ENCODE measurements at regions not wholly inside any gene's neighbourhood (a gene's known extent, or its start where the extent isn't known, plus 50 kb on each side); places are given as distances from the start of the nearest gene placed in this dataset.
A peak's percentile ranks its signal among the peaks of the same experiment; 100 is the strongest.
"Not testable (repeated sequence)": the region's sequence is repeated elsewhere in the genome, so short reads cannot be mapped to it uniquely, and the experiment has no call there.

DNA sequence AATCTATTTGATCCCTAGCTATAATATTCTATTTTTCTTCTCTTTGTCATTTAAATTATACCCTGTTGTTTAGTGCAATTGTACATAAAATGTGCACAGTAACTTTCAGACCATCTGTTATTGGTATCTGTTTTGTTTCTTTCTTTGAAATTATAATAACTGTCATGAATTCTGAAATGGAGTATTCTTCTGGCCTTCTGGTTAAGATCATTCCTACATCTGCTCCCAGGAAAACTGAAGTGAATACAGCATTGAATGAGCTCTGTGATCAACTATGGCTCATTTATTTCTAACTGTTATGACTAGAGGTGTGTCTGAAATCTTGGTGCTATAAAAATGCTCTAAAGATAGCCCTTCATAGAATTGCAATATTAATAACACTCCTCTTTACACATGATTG is 788.4 kb upstream of the TMEFF2 start:
- no peaks in the 10 kb centered on the region for H3K36me3 ChIP-seq (ENCODE audit: control insufficient read depth, insufficient read depth, low read length, severe bottlenecking)
- H3K9ac ChIP-seq (ENCODE audit: low read length): no peak overlapping the region
- DNase-seq (ENCODE audit: low read depth): no peak

DNA sequence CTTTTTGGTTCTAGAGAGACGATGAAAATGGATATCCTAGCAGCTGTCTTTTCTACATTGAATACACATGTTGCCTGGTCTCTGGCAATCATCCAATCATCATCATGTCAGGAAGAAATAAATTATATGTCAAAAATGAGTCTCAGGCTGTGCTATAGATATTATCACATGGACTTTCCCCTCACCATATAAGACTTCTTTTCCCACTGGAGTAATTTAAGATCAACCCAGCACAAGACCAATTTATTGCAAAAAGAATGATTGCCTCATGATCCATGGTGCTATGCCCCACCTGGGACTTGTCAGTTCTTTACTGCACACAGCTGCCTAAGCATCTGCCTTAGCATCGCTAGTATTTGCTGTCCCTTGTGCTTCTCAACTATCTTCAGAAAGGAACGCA is 783.7 kb upstream of the TMEFF2 start:
- H3K4me1 ChIP-seq (ENCODE audit: control insufficient read depth, insufficient read depth, low read length): no peaks in the 10 kb centered on the region
- no peaks in the 10 kb centered on the region for H3K36me3 ChIP-seq (ENCODE audit: control insufficient read depth, insufficient read depth, low read length, severe bottlenecking)
- no peaks in the 10 kb centered on the region for H3K9me3 ChIP-seq (ENCODE audit: control insufficient read depth, low read length)
- no peak for DNase-seq (ENCODE audit: low read depth)
- H3K4me3 ChIP-seq (ENCODE audit: low read length): no peak overlapping the region
- no peak overlapping the region for H3K9ac ChIP-seq (ENCODE audit: low read length)
- no peaks in the 10 kb centered on the region for H3K27me3 ChIP-seq (replicated peaks; ENCODE audit: control insufficient read depth, insufficient read depth, low read length)

More for the DNA sequence above, 788.4 kb upstream of the TMEFF2 start:
- no peaks in the 10 kb centered on the region for H3K9me3 ChIP-seq (ENCODE audit: control insufficient read depth, low read length)
- no peaks in the 10 kb centered on the region for H3K4me1 ChIP-seq (ENCODE audit: control insufficient read depth, insufficient read depth, low read length)
- H3K27me3 ChIP-seq (replicated peaks; ENCODE audit: control insufficient read depth, insufficient read depth, low read length): no peaks in the 10 kb centered on the region
- H3K4me3 ChIP-seq (ENCODE audit: low read length): no peak overlapping the region

- H3K9me3 ChIP-seq (ENCODE audit: control insufficient read depth, low read length): no peaks in the 10 kb centered on the region
- DNase-seq (ENCODE audit: low read depth): no peak
Measured at GRCh38 chr2:192971981-192972380, 777.2 kb upstream of the TMEFF2 start.

DNA sequence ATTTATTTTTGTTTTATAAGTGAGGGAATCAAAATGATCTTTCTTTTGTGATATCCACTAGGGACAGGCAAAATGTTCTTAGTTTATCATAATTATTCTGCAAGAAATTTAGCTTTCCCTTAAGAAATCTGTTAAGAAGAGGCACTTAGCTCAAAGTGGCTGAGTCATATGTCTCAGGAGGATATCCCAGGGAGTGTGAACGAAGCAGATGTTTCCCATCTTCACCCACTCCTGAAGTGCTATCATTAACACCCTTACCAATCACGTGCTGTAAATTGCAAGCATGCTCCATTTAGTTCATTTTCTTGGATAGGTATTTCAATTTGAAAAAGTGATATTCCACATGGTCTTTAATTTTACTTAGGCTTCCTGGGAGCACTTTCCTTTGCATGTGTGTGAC is 774.3 kb upstream of the TMEFF2 start:
- no peak overlapping the region for H3K4me3 ChIP-seq (ENCODE audit: low read length)
- no peaks in the 10 kb centered on the region for H3K36me3 ChIP-seq (ENCODE audit: control insufficient read depth, insufficient read depth, low read length, severe bottlenecking)
- H3K27me3 ChIP-seq (replicated peaks; ENCODE audit: control insufficient read depth, insufficient read depth, low read length): no peaks in the 10 kb centered on the region
- no peaks in the 10 kb centered on the region for H3K4me1 ChIP-seq (ENCODE audit: control insufficient read depth, insufficient read depth, low read length)
- H3K9ac ChIP-seq (ENCODE audit: low read length): no peak overlapping the region
- no peaks in the 10 kb centered on the region for H3K9me3 ChIP-seq (ENCODE audit: control insufficient read depth, low read length)
- DNase-seq (ENCODE audit: low read depth): no peak

More at GRCh38 chr2:192971981-192972380, 777.2 kb upstream of the TMEFF2 start:
- H3K9ac ChIP-seq (ENCODE audit: low read length): no peak overlapping the region
- H3K4me1 ChIP-seq (ENCODE audit: control insufficient read depth, insufficient read depth, low read length): no peaks in the 10 kb centered on the region
- H3K27me3 ChIP-seq (replicated peaks; ENCODE audit: control insufficient read depth, insufficient read depth, low read length): no peaks in the 10 kb centered on the region
- H3K36me3 ChIP-seq (ENCODE audit: control insufficient read depth, insufficient read depth, low read length, severe bottlenecking): no peaks in the 10 kb centered on the region
- no peak overlapping the region for H3K4me3 ChIP-seq (ENCODE audit: low read length)

- Histone ChIP-seq H3K4me3 (ENCODE audit: low read length) (no peak overlapping the region), H3K4me1 (ENCODE audit: control insufficient read depth, insufficient read depth, low read length) (no peaks in the 10 kb centered on the region), H3K9ac (ENCODE audit: low read length) (no peak overlapping the region), H3K27me3 (replicated peaks; ENCODE audit: control insufficient read depth, insufficient read depth, low read length) (no peaks in the 10 kb centered on the region), H3K36me3 (ENCODE audit: control insufficient read depth, insufficient read depth, low read length, severe bottlenecking) (no peaks in the 10 kb centered on the region), H3K9me3 (ENCODE audit: control insufficient read depth, low read length) (no peaks in the 10 kb centered on the region)
- peak; percentile 6 for DNase-seq (ENCODE audit: low read depth)
Measured at GRCh38 chr2:192960945-192961344, 766.2 kb upstream of the TMEFF2 start.

DNA sequence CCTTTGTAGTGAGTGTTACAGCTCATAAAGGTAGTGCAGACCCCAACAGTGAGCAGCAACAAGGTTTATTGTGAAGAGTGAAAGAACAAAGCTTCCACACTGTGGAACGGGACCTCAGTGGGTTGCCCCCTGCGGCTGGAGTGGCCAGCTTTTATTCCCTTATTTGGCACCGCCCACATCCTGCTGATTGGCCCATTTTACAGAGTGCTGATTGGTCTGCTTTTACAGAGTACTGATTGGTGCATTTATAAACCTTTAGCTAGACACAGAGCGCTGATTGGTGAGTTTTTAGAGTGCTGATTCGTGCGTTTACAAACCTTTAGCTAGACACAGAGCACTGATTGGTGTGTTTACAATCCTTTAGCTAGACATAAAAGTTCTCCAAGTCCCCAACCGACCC is 763.9 kb upstream of the TMEFF2 start:
- H3K36me3 ChIP-seq (ENCODE audit: control insufficient read depth, insufficient read depth, low read length, severe bottlenecking); H3K27me3 ChIP-seq (replicated peaks; ENCODE audit: control insufficient read depth, insufficient read depth, low read length); H3K4me1 ChIP-seq (ENCODE audit: control insufficient read depth, insufficient read depth, low read length); H3K9ac ChIP-seq (ENCODE audit: low read length); H3K4me3 ChIP-seq (ENCODE audit: low read length); DNase-seq (ENCODE audit: low read depth); H3K9me3 ChIP-seq (ENCODE audit: control insufficient read depth, low read length): not testable (repeated sequence)

DNA sequence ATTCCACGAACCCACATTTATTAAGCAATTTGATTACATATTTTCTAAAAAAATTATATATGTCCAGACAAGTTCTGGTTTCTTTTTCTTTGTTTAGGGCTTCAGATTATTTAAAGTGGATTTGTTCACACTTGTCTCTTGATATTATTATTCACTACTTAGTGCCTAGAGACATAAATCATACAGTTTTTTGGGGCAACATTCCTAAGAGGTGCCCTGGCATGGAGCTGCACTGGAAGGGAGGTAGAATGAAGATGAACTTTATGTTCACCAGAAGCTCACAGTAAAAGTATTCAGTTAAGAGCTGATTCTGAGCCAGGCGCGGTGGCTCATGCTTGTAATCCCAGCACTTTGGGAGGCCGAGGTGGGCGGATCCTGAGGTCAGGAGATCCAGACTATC is 762.7 kb upstream of the TMEFF2 start:
- H3K27me3 ChIP-seq (replicated peaks; ENCODE audit: control insufficient read depth, insufficient read depth, low read length): no peaks in the 10 kb centered on the region
- no peak overlapping the region for H3K9ac ChIP-seq (ENCODE audit: low read length)
- no peak overlapping the region for H3K4me3 ChIP-seq (ENCODE audit: low read length)
- H3K4me1 ChIP-seq (ENCODE audit: control insufficient read depth, insufficient read depth, low read length): no peaks in the 10 kb centered on the region
- H3K36me3 ChIP-seq (ENCODE audit: control insufficient read depth, insufficient read depth, low read length, severe bottlenecking): no peaks in the 10 kb centered on the region
- H3K9me3 ChIP-seq (ENCODE audit: control insufficient read depth, low read length): no peaks in the 10 kb centered on the region
- DNase-seq (ENCODE audit: low read depth): no peak

- no peak overlapping the region for H3K4me3 ChIP-seq (ENCODE audit: low read length)
- DNase-seq (ENCODE audit: low read depth): no peak
- H3K9ac ChIP-seq (ENCODE audit: low read length): no peak overlapping the region
- no peaks in the 10 kb centered on the region for H3K36me3 ChIP-seq (ENCODE audit: control insufficient read depth, insufficient read depth, low read length, severe bottlenecking)
- H3K4me1 ChIP-seq (ENCODE audit: control insufficient read depth, insufficient read depth, low read length): no peaks in the 10 kb centered on the region
- H3K9me3 ChIP-seq (ENCODE audit: control insufficient read depth, low read length): no peaks in the 10 kb centered on the region
- no peaks in the 10 kb centered on the region for H3K27me3 ChIP-seq (replicated peaks; ENCODE audit: control insufficient read depth, insufficient read depth, low read length)
Measured at GRCh38 chr2:192953116-192953515, 758.4 kb upstream of the TMEFF2 start.

GRCh38 chr2:192952245-192952644 is 757.5 kb upstream of the TMEFF2 start:
- H3K36me3 ChIP-seq (ENCODE audit: control insufficient read depth, insufficient read depth, low read length, severe bottlenecking): no peaks in the 10 kb centered on the region
- H3K9ac ChIP-seq (ENCODE audit: low read length): no peak overlapping the region
- no peaks in the 10 kb centered on the region for H3K9me3 ChIP-seq (ENCODE audit: control insufficient read depth, low read length)
- H3K4me3 ChIP-seq (ENCODE audit: low read length): no peak overlapping the region
- no peaks in the 10 kb centered on the region for H3K27me3 ChIP-seq (replicated peaks; ENCODE audit: control insufficient read depth, insufficient read depth, low read length)
- DNase-seq (ENCODE audit: low read depth): no peak
- H3K4me1 ChIP-seq (ENCODE audit: control insufficient read depth, insufficient read depth, low read length): no peaks in the 10 kb centered on the region

DNA sequence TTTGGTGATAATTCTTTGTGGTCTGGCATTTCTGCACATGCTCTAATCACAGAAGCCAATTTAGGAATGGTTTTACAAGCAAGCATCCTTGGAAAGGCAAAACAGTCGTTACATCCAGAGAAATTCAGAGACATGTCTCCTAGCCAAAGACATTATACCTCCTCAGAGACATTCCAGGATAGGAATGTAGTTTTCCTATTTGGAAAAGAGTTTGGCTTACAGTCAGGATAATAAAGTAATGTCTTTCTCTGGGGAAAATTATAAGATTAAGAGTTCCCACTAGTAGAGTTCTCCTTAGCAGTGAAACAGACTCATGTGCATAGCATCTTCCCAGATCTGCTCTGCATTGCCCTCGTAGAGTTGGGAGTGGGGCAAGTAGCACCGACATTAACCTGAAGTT is 753.6 kb upstream of the TMEFF2 start:
- Histone ChIP-seq H3K27me3 (replicated peaks; ENCODE audit: control insufficient read depth, insufficient read depth, low read length) (no peaks in the 10 kb centered on the region), H3K9ac (ENCODE audit: low read length) (no peak overlapping the region), H3K4me3 (ENCODE audit: low read length) (no peak overlapping the region), H3K36me3 (ENCODE audit: control insufficient read depth, insufficient read depth, low read length, severe bottlenecking) (no peaks in the 10 kb centered on the region), H3K9me3 (ENCODE audit: control insufficient read depth, low read length) (peaks cover 4% of the 10 kb centered on the region), H3K4me1 (ENCODE audit: control insufficient read depth, insufficient read depth, low read length) (no peaks in the 10 kb centered on the region)
- no peak for DNase-seq (ENCODE audit: low read depth)

DNA sequence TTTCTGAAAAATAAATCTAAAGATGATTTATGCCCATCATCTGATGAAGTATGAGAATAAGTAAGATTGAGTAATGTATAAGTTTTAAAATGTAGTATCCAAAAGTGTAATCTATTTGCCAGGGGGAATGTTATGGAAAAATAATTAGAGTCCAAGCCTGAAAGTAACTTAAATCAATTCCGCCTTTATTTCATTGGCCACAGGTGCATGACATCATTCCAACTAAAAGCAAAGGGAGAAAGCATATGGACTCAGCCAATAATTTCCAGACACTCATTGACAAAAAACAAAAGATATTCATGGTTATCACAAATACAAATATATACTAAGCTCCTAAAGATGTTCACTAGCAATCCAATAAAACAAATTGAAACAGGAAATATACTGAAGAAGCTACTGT is 752.6 kb upstream of the TMEFF2 start:
- Histone ChIP-seq H3K9me3 (ENCODE audit: control insufficient read depth, low read length) (peaks cover 4% of the 10 kb centered on the region), H3K27me3 (replicated peaks; ENCODE audit: control insufficient read depth, insufficient read depth, low read length) (no peaks in the 10 kb centered on the region), H3K36me3 (ENCODE audit: control insufficient read depth, insufficient read depth, low read length, severe bottlenecking) (no peaks in the 10 kb centered on the region), H3K4me3 (ENCODE audit: low read length) (no peak overlapping the region), H3K9ac (ENCODE audit: low read length) (no peak overlapping the region), H3K4me1 (ENCODE audit: control insufficient read depth, insufficient read depth, low read length) (no peaks in the 10 kb centered on the region)
- no peak for DNase-seq (ENCODE audit: low read depth)

DNA sequence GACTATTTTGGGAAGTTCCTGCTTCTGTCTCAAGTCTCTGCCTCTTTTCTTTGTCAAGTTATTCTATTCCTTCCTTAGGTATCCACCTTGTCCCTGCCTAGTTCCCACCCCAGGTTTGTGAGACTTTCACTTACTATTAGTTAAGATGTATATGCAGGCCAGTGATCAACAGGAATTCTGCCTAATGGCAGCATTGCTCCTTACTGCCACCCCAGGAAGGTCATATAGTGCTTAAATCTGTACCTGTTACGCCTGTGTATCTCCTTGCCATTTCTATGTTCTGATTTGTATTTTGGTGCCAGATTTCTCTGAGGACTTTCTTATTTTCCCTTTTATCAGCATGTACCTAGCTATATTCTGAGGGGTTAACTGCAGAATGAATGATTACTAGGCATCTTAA is 746.0 kb upstream of the TMEFF2 start:
- Histone ChIP-seq H3K4me3 (ENCODE audit: low read length) (no peak overlapping the region), H3K9me3 (ENCODE audit: control insufficient read depth, low read length) (peaks cover 4% of the 10 kb centered on the region), H3K27me3 (replicated peaks; ENCODE audit: control insufficient read depth, insufficient read depth, low read length) (no peaks in the 10 kb centered on the region), H3K36me3 (ENCODE audit: control insufficient read depth, insufficient read depth, low read length, severe bottlenecking) (no peaks in the 10 kb centered on the region), H3K4me1 (ENCODE audit: control insufficient read depth, insufficient read depth, low read length) (no peaks in the 10 kb centered on the region), H3K9ac (ENCODE audit: low read length) (no peak overlapping the region)
- DNase-seq (ENCODE audit: low read depth): no peak
